Right atrium auricular region (tissue), 2 donors: ENCODE measurements at regions not wholly inside any gene's neighbourhood (a gene's known extent, or its start where the extent isn't known, plus 50 kb on each side); places are given as distances from the start of the nearest gene placed in this dataset.

Experiments
- DNase-seq: peaks from one replicate; pipeline ENCODE4 v3.0.0-alpha.2; 2019; ENCODE audit warnings: low spot score
- H3K27ac ChIP-seq, 2 donors: fragments of 200-600 bp; sonication (generic); 1 replicate in 1 of 2; 2 replicates in 1 of 2; pipeline ENCODE4 v1.5.1; 2016 to 2019
- H3K27me3 ChIP-seq, 2 donors: fragments of 200-600 bp; sonication (generic); one replicate each; pipeline versions ENCODE4 v1.5.1 to v1.6.0; 2017 to 2019
- H3K36me3 ChIP-seq: fragments of 200-600 bp; sonication (generic); one replicate; pipeline ENCODE4 v1.5.1; 2016
- H3K4me1 ChIP-seq, 2 donors: fragments of 200-600 bp; sonication (generic); one replicate each; pipeline versions ENCODE4 v1.5.1 to v1.6.0; 2017 to 2019
- H3K4me3 ChIP-seq, 2 donors: fragments of 200-600 bp; sonication (generic); 1 replicate in 1 of 2; 2 replicates in 1 of 2; pipeline ENCODE4 v1.5.1; 2017 to 2019; ENCODE audit warnings: mild to moderate bottlenecking in 1 of 2, moderate library complexity in 1 of 2
- H3K9me3 ChIP-seq, 2 donors: fragments of 200-600 bp; sonication (generic); one replicate each; pipeline ENCODE4 v1.5.1; 2019
- TF ChIP-seq, protein P1 (sequence below), 2 donors: fragments of 200-600 bp; sonication (generic); IDR thresholded peaks; one replicate each; pipeline ENCODE4 v1.5.1; 2019; ENCODE audit warnings: antibody characterized with exemption in 2 of 2

GRCh38 chr6:77403424-77403823 lies 59.9 kb downstream of the HTR1B start:
- DNase-seq = no peak
- H3K27me3 ChIP-seq = no peaks in the 10 kb centered on the region
- TF ChIP-seq, protein P1, sequence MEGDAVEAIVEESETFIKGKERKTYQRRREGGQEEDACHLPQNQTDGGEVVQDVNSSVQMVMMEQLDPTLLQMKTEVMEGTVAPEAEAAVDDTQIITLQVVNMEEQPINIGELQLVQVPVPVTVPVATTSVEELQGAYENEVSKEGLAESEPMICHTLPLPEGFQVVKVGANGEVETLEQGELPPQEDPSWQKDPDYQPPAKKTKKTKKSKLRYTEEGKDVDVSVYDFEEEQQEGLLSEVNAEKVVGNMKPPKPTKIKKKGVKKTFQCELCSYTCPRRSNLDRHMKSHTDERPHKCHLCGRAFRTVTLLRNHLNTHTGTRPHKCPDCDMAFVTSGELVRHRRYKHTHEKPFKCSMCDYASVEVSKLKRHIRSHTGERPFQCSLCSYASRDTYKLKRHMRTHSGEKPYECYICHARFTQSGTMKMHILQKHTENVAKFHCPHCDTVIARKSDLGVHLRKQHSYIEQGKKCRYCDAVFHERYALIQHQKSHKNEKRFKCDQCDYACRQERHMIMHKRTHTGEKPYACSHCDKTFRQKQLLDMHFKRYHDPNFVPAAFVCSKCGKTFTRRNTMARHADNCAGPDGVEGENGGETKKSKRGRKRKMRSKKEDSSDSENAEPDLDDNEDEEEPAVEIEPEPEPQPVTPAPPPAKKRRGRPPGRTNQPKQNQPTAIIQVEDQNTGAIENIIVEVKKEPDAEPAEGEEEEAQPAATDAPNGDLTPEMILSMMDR (IDR thresholded peaks at IDR 0.05) = no peak
- H3K4me1 ChIP-seq = no peaks in the 10 kb centered on the region
- H3K36me3 ChIP-seq = no peaks in the 10 kb centered on the region
- no peak overlapping the region for H3K4me3 ChIP-seq
- H3K27ac ChIP-seq = no peak overlapping the region
- H3K9me3 ChIP-seq = no peaks in the 10 kb centered on the region

DNA sequence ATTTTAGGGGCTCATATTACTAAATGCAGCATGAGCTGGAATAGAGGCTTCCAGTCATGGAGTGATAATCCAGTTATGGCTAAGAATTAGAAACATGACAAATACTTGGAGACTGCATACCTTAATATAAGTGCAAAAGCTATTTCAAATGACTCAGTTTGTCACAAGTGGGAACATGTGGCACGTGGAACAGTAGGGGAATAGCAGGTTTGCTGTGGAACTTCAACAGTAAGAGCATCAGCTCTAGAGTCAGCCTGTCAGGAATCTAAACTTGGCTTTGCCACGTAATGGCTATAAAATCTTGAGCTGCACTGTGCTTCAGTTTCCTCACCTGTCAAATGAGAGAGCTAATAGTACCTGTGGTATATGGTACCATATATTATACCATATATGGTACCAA lies 62.1 kb downstream of the HTR1B start:
- DNase-seq = no peak
- H3K27me3 ChIP-seq = no peaks in the 10 kb centered on the region
- no peak overlapping the region for H3K27ac ChIP-seq
- H3K9me3 ChIP-seq = no peaks in the 10 kb centered on the region
- no peaks in the 10 kb centered on the region for H3K4me1 ChIP-seq
- TF ChIP-seq, protein P1 (IDR thresholded peaks at IDR 0.05) = no peak
- no peaks in the 10 kb centered on the region for H3K36me3 ChIP-seq
- no peak overlapping the region for H3K4me3 ChIP-seq

DNA sequence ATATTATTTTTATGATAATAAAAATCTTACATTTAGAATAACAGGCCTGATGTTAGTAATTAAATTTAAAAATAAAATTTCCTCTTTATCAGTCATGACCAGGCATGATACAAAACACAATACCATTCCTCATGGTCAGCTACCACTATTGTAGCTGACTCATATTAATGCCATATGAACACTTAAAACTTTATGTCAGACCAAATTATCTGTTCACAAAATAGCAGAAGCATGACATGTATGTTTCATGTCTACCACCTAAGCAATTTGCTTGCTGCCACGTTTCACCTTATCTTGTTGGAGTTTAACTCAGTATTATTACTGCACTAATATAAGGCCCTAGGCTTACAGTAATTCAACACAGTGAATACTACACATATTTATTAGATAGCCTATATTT lies 65.7 kb downstream of the HTR1B start:
- DNase-seq = no peak
- Histone ChIP-seq H3K4me3 (no peak overlapping the region), H3K36me3 (no peaks in the 10 kb centered on the region), H3K27ac (no peak overlapping the region), H3K4me1 (no peaks in the 10 kb centered on the region), H3K9me3 (no peaks in the 10 kb centered on the region), H3K27me3 (no peaks in the 10 kb centered on the region)
- TF ChIP-seq, protein P1 (IDR thresholded peaks at IDR 0.05) = no peak

DNA sequence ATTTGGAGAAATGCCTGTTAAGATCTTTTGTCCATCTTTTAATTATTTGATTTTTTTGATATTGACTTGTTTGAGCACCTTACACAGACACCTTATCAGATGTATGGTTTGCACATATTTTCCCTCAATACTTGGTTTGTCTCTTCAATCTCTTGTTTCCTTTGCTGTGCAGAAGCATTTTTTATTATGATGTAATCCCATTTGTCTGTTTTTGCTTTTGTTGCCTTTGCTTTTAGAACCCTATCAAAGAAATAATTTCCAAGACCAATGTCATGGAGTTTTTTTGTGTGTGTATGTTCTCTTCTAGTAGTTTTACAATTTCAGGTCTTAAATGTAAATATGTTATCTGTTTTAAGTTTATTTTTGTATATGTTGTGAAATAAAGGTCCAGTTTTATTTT lies 73.9 kb downstream of the HTR1B start:
- Histone ChIP-seq H3K9me3 (no peaks in the 10 kb centered on the region), H3K4me3 (no peak overlapping the region), H3K27ac (no peak overlapping the region), H3K36me3 (no peaks in the 10 kb centered on the region), H3K4me1 (no peaks in the 10 kb centered on the region), H3K27me3 (no peaks in the 10 kb centered on the region)
- TF ChIP-seq, protein P1 (IDR thresholded peaks at IDR 0.05) = no peak
- DNase-seq = no peak

GRCh38 chr6:77383026-77383425 lies 80.3 kb downstream of the HTR1B start:
- no peak overlapping the region for H3K27ac ChIP-seq
- DNase-seq = no peak
- H3K27me3 ChIP-seq = no peaks in the 10 kb centered on the region
- H3K4me3 ChIP-seq = no peak overlapping the region
- no peaks in the 10 kb centered on the region for H3K36me3 ChIP-seq
- H3K4me1 ChIP-seq = no peaks in the 10 kb centered on the region
- TF ChIP-seq, protein P1 (IDR thresholded peaks at IDR 0.05) = no peak
- no peaks in the 10 kb centered on the region for H3K9me3 ChIP-seq

DNA sequence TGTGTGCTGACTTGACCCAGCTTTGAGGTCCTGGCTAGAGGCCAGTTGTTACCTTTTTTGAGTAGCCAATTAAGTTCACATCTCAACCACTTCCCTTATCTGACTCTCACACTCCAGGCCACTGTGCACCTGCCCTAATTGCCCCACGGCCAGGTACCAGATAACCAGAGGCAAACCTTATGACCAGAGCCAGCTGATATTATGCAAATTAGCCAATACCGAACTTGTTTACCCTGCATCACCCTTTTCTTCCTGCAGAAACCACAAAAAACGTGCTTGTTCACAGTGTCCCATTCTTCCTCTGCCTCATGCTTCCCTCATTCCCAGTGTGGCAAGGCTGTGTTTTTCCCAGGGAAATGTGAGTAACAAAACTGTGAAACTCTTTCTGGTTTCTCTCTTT lies 89.3 kb downstream of the HTR1B start:
- Histone ChIP-seq H3K27ac (no peak overlapping the region), H3K27me3 (no peaks in the 10 kb centered on the region)

More for the DNA sequence above, 89.3 kb downstream of the HTR1B start:
- DNase-seq = no peak
- Histone ChIP-seq H3K36me3 (no peaks in the 10 kb centered on the region), H3K9me3 (no peaks in the 10 kb centered on the region), H3K4me3 (no peak overlapping the region), H3K4me1 (no peaks in the 10 kb centered on the region)
- TF ChIP-seq, protein P1 (IDR thresholded peaks at IDR 0.05) = no peak
